Stimulated activated memory B cell treated with anti-CD40 and anti-IgM and Interleukin-4, amounts not matched to agents 10 μg/mL and 1 μg/mL and 100 μg/mL, for 72 hours (primary cell): ENCODE measurements at regions not wholly inside any gene's neighbourhood (a gene's known extent, or its start where the extent isn't known, plus 50 kb on each side); places are given as distances from the start of the nearest gene placed in this dataset.
A peak's percentile ranks its signal among the peaks of the same experiment; 100 is the strongest.

Experiments used
- ATAC-seq: fragments of 150-1000 bp; cut with Tn5 transposase; 2 replicates; pipeline ENCODE4 v1.10.0; 2021
- H3K27ac Mint-ChIP-seq: one replicate; pipeline ENCODE4 v1.8.0; 2022; ENCODE audit warnings: mild to moderate bottlenecking, mixed read lengths
- H3K27me3 Mint-ChIP-seq: one replicate; pipeline ENCODE4 v1.8.0; 2022; ENCODE audit warnings: mixed read lengths
- H3K36me3 Mint-ChIP-seq: one replicate; pipeline ENCODE4 v1.8.0; 2022; ENCODE audit warnings: mixed read lengths
- H3K4me1 Mint-ChIP-seq: one replicate; pipeline ENCODE4 v1.8.0; 2022; ENCODE audit warnings: mixed read lengths
- H3K4me3 Mint-ChIP-seq: one replicate; pipeline ENCODE4 v1.8.0; 2022; ENCODE audit warnings: mild to moderate bottlenecking, moderate library complexity, mixed read lengths
- H3K9me3 Mint-ChIP-seq: one replicate; pipeline ENCODE4 v1.8.0; 2022; ENCODE audit warnings: mixed read lengths

DNA sequence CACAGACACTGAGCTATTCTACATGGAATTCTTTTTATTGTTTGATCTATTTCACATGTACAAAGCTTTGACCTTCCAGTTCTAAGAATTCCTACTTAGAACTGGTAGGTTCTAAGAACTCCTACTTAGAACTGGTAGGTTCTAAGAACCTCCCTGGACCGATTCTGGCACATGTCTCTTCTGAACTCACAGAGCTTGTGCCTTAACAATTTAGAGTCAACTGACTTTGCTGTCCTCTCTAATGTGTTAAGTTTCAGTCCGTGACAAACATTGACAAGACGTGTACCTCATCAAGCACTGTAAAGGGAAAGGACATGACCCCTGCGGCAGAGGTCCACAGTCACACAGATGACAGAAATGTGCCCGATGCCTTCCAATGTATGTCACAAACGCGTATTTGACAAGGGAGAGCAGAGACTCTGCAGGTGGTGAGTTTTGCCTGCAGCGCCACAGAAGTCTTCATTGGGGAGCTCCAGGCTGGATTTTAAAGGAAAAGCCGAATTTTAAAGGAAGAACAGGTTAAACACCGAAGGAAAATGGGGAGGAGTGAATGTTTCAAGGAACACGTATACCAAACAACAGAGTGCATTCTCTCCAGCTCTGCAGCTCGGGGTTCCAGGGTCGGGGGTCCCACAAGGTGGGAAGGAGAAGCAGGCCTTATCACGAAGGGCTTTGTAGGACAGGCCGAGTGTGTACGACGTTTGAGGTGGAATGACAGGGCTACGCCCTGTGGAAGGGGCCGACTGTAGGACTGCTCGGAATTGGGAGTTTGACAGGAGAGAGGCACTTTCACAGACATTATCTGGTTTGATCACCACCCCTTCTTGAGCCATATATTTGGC is 161.1 kb upstream of the KLF14 start:
- Mint-ChIP-seq H3K36me3 (peaks cover 66% of the 10 kb centered on the region), H3K4me3 (no peak overlapping the region), H3K9me3 (no peaks in the 10 kb centered on the region), H3K27me3 (no peaks in the 10 kb centered on the region), H3K27ac (peak overlapping the region; percentile 78), H3K4me1 (peaks cover 69% of the 10 kb centered on the region)
- no peak for ATAC-seq

DNA sequence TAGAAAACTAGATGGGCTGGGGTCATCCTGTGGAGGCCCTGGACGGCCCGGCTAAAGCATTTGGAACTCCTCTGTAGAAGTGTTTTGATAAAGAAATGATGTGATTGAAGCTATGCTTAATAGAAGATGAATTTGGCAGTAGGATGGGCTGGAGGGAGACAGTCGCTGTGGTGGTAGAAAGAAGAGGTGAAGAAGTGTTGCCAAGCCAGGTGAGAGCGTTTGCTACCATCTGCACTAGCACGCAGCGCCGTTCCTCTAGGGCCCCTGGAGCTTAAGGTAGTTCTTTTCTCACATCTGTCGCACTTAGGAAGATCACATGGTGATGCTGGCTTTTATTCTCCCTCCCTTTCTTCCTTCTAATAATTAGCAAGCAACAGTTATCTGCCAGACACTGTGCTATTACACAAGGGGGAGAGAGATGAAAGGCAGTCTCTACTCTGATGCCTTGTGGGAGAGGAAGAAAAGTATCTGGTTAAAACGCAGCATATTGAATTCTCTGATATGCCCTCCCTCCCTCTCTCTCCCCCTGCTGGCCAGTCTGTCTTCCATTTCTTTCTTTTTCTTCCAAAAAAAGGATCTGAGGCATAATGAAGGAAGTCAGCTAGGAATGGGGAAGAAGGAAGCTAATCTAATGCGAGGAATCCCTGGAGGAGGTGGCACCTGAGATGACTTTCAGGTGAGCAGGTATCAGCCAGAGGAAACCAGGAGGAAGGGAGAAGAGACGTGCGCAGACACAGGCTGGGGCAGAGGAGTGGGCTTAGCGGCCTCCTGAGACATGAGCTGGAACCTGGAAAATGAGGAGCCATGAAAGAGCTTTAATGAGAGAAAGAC is 162.3 kb upstream of the KLF14 start:
- H3K4me3 Mint-ChIP-seq = peak overlapping the region; percentile 2
- ATAC-seq = no peak
- no peaks in the 10 kb centered on the region for H3K9me3 Mint-ChIP-seq
- peak overlapping the region; percentile 78 for H3K27ac Mint-ChIP-seq
- no peaks in the 10 kb centered on the region for H3K27me3 Mint-ChIP-seq
- H3K36me3 Mint-ChIP-seq = peaks cover 62% of the 10 kb centered on the region
- H3K4me1 Mint-ChIP-seq = peaks cover 80% of the 10 kb centered on the region

DNA sequence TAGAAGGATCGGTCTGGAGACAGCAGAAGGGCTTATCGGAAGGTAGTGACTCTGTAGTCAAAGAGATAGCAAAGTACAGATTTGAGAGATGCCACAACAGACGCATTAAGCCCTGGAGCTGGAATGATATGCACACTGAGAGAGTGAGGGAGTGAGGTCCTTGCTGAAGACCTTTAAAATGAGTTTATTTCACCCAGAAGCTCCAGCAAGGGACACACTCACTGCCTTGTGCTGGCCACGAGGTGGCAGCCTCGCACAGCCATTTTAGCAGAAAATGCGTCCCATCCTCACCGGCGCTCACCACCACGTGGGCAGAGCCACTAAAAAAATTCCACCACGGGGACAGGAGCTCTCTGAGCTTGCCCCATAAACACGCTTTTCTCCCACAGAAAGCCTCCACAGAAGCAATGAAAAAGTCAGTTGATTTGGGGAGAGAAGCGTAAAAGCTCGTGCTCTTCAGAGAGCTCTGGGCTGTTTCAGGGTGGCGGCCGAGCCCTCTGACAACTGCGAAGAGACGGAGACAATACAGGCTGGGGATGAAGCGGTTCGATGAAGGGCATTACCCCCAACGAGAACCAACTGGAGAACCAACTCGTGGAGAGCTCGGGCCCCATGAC is 163.0 kb upstream of the KLF14 start:
- H3K36me3 Mint-ChIP-seq = peaks cover 70% of the 10 kb centered on the region
- H3K27ac Mint-ChIP-seq = peak overlapping the region; percentile 78
- peaks cover 88% of the 10 kb centered on the region for H3K4me1 Mint-ChIP-seq
- no peaks in the 10 kb centered on the region for H3K9me3 Mint-ChIP-seq
- no peaks in the 10 kb centered on the region for H3K27me3 Mint-ChIP-seq
- ATAC-seq = peak; percentile 76
- H3K4me3 Mint-ChIP-seq = peak overlapping the region; percentile 29

DNA sequence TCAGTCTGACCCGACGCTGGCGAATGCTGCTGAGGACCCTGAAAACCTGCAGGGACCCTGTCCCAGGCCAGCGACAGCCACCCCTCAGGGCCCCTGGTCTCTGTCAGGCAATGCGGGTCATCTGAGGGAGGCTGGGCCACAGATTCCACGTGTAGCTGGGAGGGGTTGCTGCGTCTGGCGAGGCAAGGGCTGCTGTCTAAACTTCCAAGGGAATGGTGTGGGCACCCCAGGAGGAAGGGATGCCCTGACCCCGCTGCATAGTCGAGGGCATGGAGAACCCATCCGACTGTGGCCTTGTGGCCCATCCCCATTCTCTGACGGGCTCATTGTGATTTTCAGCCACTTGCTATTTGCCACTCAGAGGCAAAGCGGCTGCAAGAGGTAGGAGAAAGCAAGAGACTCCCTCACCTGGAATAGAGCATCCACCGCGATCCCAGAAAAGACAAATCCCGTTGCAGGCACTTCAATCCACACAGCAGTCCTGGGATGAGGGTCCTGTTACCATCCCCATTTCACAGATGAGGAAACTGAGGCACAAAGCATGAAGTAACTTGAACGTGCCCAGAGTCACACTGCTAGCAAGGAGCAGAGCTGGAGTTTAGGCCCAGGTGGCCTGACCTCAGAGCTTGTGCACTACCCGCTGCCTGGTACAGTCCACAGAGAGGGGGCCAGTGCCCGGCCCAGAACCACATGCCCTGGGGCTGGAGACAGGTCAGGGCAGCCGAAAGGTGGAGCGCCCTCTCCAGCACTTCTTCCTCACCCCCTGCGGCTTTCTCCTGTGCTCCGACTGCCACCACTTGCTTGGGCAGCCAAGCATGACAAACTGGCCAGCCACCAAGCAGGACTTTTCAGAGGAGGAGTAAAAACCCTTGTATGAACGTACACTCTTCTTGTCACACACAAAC is 163.8 kb upstream of the KLF14 start:
- ATAC-seq = peak; percentile 29
- Mint-ChIP-seq H3K27ac (peak overlapping the region; percentile 78), H3K4me1 (peaks cover 95% of the 10 kb centered on the region), H3K4me3 (no peak overlapping the region), H3K36me3 (peaks cover 72% of the 10 kb centered on the region), H3K9me3 (no peaks in the 10 kb centered on the region), H3K27me3 (no peaks in the 10 kb centered on the region)

DNA sequence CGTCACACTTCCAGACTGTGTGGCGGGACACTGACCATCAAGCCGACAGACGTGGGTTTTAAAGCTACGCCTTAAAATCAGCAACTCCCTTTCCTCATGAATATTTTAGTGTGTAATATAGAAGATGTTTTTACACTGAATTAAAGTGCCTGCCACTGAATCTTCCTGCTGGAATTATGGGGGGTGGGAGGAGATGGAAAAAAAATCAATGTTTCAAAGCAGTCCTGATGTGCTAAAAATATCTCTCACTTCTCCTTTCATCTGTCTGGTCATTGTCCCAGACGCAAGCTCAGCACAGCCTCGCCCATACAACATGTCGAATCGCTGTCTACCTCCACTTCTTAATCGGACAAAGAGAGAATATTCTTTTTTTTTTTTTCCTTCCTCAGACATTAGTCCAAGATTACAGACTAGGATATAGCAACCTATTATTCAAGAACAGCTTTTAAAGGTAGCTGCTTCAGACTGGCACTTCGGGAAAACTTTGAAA is 165.1 kb upstream of the KLF14 start:
- Mint-ChIP-seq H3K9me3 (no peaks in the 10 kb centered on the region), H3K27ac (peak overlapping the region; percentile 72), H3K4me3 (no peak overlapping the region), H3K27me3 (no peaks in the 10 kb centered on the region), H3K4me1 (peaks cover 99% of the 10 kb centered on the region), H3K36me3 (peaks cover 77% of the 10 kb centered on the region)
- no peak for ATAC-seq

DNA sequence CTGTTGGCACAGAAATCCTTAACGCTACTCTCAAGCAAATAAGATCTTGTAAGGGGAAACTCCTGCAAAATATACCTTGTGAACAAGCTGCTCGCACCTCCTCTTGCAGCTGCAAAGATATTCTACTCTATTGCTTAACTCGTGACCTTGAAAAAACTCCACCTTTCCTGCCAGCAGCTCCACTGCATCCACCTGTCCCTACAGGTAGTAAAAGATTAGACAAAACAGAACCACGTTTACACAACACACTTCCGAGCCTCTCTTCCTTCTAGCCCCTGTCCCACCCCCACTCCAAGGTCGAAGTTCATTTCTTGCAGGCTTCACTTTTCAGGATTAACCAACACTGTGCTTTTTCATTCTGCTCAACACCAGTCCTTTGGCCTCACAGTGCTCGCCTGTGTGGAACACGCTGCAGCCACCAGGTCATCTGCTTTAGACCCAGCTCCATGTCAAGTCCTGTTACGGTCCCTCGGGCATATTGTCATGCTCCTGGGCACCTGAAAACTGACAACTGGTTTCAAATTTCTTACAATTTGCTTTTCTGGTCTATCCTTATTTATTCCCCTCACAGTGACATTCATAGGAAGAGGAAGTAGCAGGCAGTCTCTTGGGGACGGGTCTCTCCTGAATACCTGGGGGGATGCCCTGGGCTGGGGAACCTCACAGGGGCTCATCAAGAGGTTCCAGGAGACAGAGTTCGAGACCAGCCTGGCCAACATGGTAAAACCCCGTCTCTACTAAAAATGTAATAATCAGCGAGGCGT is 165.8 kb upstream of the KLF14 start:
- peak; percentile 71 for ATAC-seq
- no peaks in the 10 kb centered on the region for H3K27me3 Mint-ChIP-seq
- no peaks in the 10 kb centered on the region for H3K9me3 Mint-ChIP-seq
- H3K36me3 Mint-ChIP-seq = peaks cover 78% of the 10 kb centered on the region
- H3K27ac Mint-ChIP-seq = peak overlapping the region; percentile 72
- peak overlapping the region; percentile 18 for H3K4me3 Mint-ChIP-seq
- peaks cover 98% of the 10 kb centered on the region for H3K4me1 Mint-ChIP-seq

DNA sequence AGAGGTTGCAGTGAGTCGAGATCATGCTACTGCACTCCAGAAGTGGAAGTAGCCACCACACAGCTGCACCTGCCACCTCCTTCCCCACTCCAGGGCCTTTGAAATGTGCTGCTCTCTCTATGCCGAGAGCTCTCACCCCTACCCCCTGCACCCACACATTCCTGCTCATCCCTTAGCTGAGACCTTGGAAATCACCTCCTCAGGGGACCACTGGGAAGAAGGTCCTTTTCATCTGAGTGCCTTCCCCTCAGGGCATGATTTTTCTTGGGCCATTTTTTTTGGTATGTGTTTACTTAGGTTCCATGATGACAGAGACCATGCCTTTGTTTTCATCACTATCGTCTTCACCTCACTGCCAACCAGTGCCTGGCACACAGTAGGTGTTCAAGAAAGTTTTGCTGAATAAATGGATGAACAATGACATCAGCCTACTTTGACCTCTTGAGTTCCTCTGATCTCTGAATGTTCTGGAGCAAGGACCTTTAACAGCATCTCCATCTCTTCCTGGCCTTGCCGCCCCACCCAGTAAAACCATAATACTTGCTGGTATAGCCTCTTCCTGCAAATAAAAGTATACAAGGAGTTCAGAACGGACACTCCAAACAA is 166.6 kb upstream of the KLF14 start:
- H3K4me3 Mint-ChIP-seq = peak overlapping the region; percentile 16

DNA sequence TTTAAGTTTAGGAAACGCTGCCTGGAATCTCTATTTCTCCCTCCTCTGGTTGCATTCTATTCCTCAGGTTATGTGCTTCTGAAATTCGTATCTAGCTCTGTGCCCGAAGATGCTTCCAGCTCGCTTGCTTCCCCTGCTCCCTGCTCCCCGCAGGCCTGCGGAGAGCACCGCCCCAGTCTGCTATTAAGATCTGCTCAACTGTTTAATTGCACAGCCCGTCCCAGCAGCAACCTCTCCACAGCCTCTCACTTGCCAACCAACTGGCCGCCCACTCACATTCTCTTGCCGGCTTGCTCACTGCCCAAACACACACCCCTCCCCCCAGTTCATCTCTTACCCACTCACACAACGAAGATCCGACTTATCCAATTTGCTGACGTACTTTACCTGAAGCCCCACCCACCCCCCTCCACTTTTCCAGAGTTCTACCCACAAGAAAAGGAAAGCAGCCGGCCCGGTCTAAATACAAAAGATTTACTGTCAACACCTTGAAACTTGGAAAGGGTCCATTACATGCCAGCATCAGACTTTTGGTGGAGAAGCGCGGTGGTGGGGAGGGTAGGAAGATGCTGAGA is 167.3 kb upstream of the KLF14 start:
- H3K9me3 Mint-ChIP-seq = no peaks in the 10 kb centered on the region
- H3K27me3 Mint-ChIP-seq = no peaks in the 10 kb centered on the region
- peaks cover 65% of the 10 kb centered on the region for H3K36me3 Mint-ChIP-seq

More for the DNA sequence above, 166.6 kb upstream of the KLF14 start:
- peak overlapping the region; percentile 72 for H3K27ac Mint-ChIP-seq
- peak; percentile 54 for ATAC-seq
- no peaks in the 10 kb centered on the region for H3K27me3 Mint-ChIP-seq
- no peaks in the 10 kb centered on the region for H3K9me3 Mint-ChIP-seq
- peaks cover 91% of the 10 kb centered on the region for H3K4me1 Mint-ChIP-seq
- peaks cover 72% of the 10 kb centered on the region for H3K36me3 Mint-ChIP-seq

DNA sequence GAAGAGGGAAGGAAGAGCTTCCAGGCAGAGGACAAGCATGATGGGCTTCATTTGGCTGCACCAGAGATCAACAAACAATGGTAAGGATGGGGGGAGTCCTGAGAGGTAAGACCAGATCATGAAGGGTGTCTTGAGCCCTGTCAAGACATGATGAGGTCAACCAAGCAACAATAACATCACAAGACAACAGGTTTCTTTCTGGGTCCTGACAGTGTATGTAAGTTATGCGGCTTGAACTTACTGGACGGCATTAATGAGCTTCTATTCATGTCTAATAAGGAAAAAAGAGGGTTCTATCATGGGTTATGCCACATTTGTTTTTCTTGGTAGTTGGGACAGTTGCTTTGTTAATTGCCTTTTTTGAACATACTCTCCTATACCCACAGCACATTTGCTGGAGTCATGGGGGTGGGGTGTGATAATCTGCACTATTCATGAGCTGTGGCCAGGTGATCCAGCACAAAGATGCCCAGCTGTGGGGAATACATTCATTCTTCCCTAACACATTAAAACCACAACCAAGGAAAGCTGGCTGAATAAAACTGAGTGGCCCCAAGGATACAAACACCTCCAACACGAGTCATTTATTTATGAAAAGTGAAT is 168.8 kb upstream of the KLF14 start:
- Mint-ChIP-seq H3K36me3 (peaks cover 56% of the 10 kb centered on the region), H3K9me3 (no peaks in the 10 kb centered on the region), H3K27ac (peak overlapping the region; percentile 54), H3K4me1 (peaks cover 81% of the 10 kb centered on the region), H3K27me3 (no peaks in the 10 kb centered on the region), H3K4me3 (no peak overlapping the region)
- ATAC-seq = no peak

More for the DNA sequence above, 167.3 kb upstream of the KLF14 start:
- no peak for ATAC-seq
- H3K27ac Mint-ChIP-seq = peak overlapping the region; percentile 72
- H3K4me1 Mint-ChIP-seq = peaks cover 92% of the 10 kb centered on the region
- no peak overlapping the region for H3K4me3 Mint-ChIP-seq

DNA sequence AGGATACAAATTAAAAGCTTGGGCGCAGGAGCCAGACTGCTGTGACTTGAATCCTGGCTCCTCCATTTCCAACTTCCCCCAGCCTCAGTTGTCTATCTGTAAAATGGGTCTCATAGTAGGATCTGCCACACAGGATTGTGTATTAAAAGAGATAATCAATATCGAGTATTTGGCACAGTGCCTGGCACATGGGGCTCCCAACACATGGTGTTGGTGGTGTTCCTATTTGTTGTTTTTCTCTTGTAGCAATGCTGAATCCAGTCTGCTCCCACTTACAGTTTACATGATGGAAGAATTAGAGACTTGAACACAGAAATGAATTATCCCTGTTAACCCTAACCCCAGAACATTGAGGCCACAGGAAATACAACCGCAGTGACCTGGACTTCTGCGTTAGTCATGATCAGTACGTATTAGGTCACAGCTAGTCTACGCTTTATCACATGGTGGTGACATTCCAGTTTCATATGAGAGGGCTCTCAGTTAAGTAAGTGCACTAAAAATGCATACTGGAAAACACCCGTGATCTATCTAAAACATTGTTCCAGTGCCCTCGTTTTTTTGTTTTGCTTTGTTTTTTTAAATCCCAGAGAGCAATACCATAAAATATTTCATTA is 169.5 kb upstream of the KLF14 start:
- H3K36me3 Mint-ChIP-seq = peaks cover 51% of the 10 kb centered on the region
- no peak overlapping the region for H3K4me3 Mint-ChIP-seq
- peak overlapping the region; percentile 54 for H3K27ac Mint-ChIP-seq
- H3K4me1 Mint-ChIP-seq = peaks cover 75% of the 10 kb centered on the region
- H3K9me3 Mint-ChIP-seq = no peaks in the 10 kb centered on the region
- no peaks in the 10 kb centered on the region for H3K27me3 Mint-ChIP-seq
- ATAC-seq = no peak

DNA sequence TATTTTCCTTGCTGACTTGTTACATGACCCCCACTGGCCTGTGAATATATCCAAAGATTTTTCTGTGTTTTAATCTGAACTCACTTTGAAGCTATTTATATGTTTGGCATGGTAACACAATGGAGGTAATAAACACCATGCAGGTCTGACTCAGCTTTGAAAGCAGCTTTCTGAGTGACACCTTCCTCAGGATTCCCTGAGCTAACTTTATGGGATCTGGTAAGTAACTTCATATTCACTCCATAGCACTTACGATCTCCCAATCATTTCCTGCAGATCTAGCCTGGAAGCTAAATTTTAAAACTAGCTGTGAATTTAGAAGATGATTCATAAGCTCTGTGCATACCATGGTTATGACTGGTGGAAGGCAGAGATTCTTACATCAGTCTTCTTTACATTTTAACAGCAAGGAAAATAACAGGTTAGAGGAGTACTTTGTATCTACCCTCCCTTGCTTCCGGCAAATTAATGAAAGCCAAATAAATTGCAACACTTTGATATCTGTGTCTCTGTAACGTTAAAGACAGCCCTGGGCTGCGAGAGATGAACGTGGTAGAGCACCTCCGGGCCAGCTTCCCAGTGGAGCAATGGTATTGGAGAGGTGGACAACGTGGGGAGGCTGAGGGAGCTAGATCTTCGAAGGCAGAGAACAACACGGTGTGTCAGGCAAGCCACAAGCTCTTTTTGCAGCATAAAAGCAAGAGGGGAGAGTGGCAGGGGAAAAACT is 170.2 kb upstream of the KLF14 start:
- ATAC-seq = no peak
- Mint-ChIP-seq H3K9me3 (no peaks in the 10 kb centered on the region), H3K36me3 (peaks cover 58% of the 10 kb centered on the region), H3K4me3 (no peak overlapping the region), H3K27me3 (no peaks in the 10 kb centered on the region), H3K4me1 (peaks cover 75% of the 10 kb centered on the region), H3K27ac (peak overlapping the region; percentile 54)

DNA sequence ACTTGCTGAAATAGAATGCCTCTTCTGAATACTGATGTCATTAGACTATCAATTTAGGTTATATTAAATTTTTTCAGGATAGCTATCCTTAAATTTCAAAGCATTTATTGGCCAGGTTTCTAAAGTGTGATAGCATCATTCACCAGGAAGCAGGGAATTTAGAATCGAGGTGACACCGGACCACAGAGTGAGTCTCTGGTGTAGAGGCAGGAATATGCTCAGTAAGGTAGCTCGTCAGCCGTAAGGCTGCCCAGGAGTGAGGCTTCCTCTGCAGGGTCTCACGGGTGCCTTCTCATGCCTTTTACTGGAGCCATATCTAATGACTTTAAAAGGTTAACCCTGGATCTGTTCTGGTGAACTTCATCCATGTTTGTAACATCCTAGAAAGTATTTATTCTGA is 170.8 kb upstream of the KLF14 start:
- no peak overlapping the region for H3K4me3 Mint-ChIP-seq
- no peaks in the 10 kb centered on the region for H3K9me3 Mint-ChIP-seq
- ATAC-seq = no peak
- no peaks in the 10 kb centered on the region for H3K27me3 Mint-ChIP-seq
- peaks cover 75% of the 10 kb centered on the region for H3K4me1 Mint-ChIP-seq
- peaks cover 61% of the 10 kb centered on the region for H3K36me3 Mint-ChIP-seq
- H3K27ac Mint-ChIP-seq = peak overlapping the region; percentile 54
